Smooth muscle cell (in vitro differentiated cells): ENCODE measurements at regions not wholly inside any gene's neighbourhood (a gene's known extent, or its start where the extent isn't known, plus 50 kb on each side); places are given as distances from the start of the nearest gene placed in this dataset. TPM values are rescaled to one million over a fixed set of nuclear protein-coding genes. Genes with fewer than 3 reads are reported as not detected.

Experiments
- small RNA-seq: library from RNA; depleted of rRNA; stranded (forward); fragments of <200 nt; gene quantifications from one replicate; pipeline ENCODE3, GENCODE V24; 2014

Small RNAs in the stretch of these regions (small RNA-seq; reads per million reads assigned to genes)
- gene RN7SKP19 = not detected
- not detected for gene RNA5SP50
- not detected for gene RNU4ATAC8P
- not detected for gene RNU6-1246P
